HCT116 (cell line): ENCODE measurements at regions not wholly inside any gene's neighbourhood (a gene's known extent, or its start where the extent isn't known, plus 50 kb on each side); places are given as distances from the start of the nearest gene placed in this dataset.

Experiments used
- ATAC-seq: fragments of 200-7000 bp; cut with Tn5 transposase; 2 replicates; pipeline ENCODE4 v1.9.1; 2020; ENCODE audit warnings: mild to moderate bottlenecking, moderate library complexity
- BruUV-seq: library from RNA; stranded (reverse); fragments of 400-500 nt; replicated peaks from 2 replicates; lab custom pipeline; 2021; lab: Mats Ljungman, UMichigan
- CTCF ChIA-PET: fragments of 300-600 bp; sonication (Branson Sonifier 250); formaldehyde crosslinking; loops from one replicate; lab custom pipeline; 2021; ENCODE audit warnings: antibody characterized with exemption; lab: Charles Lee
- POLR2A ChIA-PET: fragments of 300-600, 350-600 bp; sonication (Branson Sonifier 250); formaldehyde crosslinking; loops from one replicate; lab custom pipeline; 2021; ENCODE audit warnings: antibody characterized with exemption; lab: Charles Lee
- RAD21 ChIA-PET, 2 experiments: fragments of 300-600 bp; sonication (Branson Sonifier 250); formaldehyde crosslinking; loops; one replicate each; lab custom pipeline; 2023; ENCODE audit warnings: low total read pairs in 2 of 2; ENCODE audit not compliant: uncharacterized antibody in 2 of 2, unreplicated experiment in 2 of 2, low non-redundant PET in 1 of 2; lab: Charles Lee
- DNase-seq: peaks from one replicate; pipeline ENCODE4 v3.0.0-alpha.2; 2010; ENCODE audit warnings: low read depth, low spot score
- H2AFZ ChIP-seq: fragments of 200-600 bp; shearing (Covaris generic), sonication (generic); 2 replicates; pipeline ENCODE4 v1.6.1; 2017; ENCODE audit warnings: low read depth, mixed run types, mixed read lengths, antibody characterized with exemption, low read length; ENCODE audit not compliant: poor library complexity, severe bottlenecking
- H3K27ac ChIP-seq: 2 replicates; pipeline ENCODE4 v1.5.1; 2012; ENCODE audit warnings: low read depth, low read length
- H3K27me3 ChIP-seq: fragments of 200-600 bp; sonication (generic); 2 replicates; pipeline ENCODE4 v1.6.1; 2016; ENCODE audit warnings: mixed run types, low read length, mixed read lengths; ENCODE audit not compliant: insufficient read depth
- H3K36me3 ChIP-seq, 2 experiments: fragments of 200-500 bp in 1 of 2; fragments of 200-600 bp in 1 of 2; sonication (Bioruptor generic) in 1 of 2; sonication (generic) in 1 of 2; 2 replicates each; pipeline versions ENCODE4 v1.5.1 to v1.6.1; 2014 to 2016; ENCODE audit warnings: low read length in 2 of 2, inconsistent platforms in 1 of 2, mixed read lengths in 1 of 2, mixed run types in 1 of 2; ENCODE audit not compliant: insufficient read depth in 2 of 2, control insufficient read depth in 1 of 2
- H3K4me1 ChIP-seq, 2 experiments: fragments of 200-600 bp in 1 of 2; sonication (generic) in 1 of 2; 2 replicates each; pipeline versions ENCODE4 v1.5.1 to v1.6.1; 2012 to 2017; ENCODE audit warnings: low read length in 2 of 2, inconsistent platforms in 1 of 2, mild to moderate bottlenecking in 1 of 2, mixed read lengths in 1 of 2, mixed run types in 1 of 2, moderate library complexity in 1 of 2; ENCODE audit not compliant: insufficient read depth in 2 of 2, control insufficient read depth in 1 of 2
- H3K4me2 ChIP-seq: fragments of 200-600 bp; sonication (generic); 2 replicates; pipeline ENCODE4 v1.6.1; 2017; ENCODE audit warnings: mixed run types, low read length, mixed read lengths
- H3K4me3 ChIP-seq, 2 experiments: fragments of 200-600 bp in 1 of 2; sonication (generic) in 1 of 2; replicated peaks in 1 of 2; 2 replicates each; pipeline ENCODE4 v1.5.1; 2011 to 2016; ENCODE audit warnings: low read length in 2 of 2, control low read depth in 1 of 2, low read depth in 1 of 2, mild to moderate bottlenecking in 1 of 2, mixed read lengths in 1 of 2, mixed run types in 1 of 2
- H3K79me2 ChIP-seq: fragments of 200-600 bp; sonication (generic); 2 replicates; pipeline ENCODE4 v1.6.1; 2017; ENCODE audit warnings: mild to moderate bottlenecking, mixed run types, low read length, moderate library complexity, mixed read lengths; ENCODE audit not compliant: insufficient read depth
- H3K9ac ChIP-seq: fragments of 200-600 bp; sonication (generic); 2 replicates; pipeline ENCODE4 v1.6.1; 2016; ENCODE audit warnings: low read length, mixed read lengths
- H3K9me2 ChIP-seq: fragments of 200-600 bp; sonication (generic), shearing (Covaris generic); 2 replicates; pipeline ENCODE4 v1.6.1; 2017; ENCODE audit warnings: mixed run types, mild to moderate bottlenecking, moderate library complexity; ENCODE audit not compliant: insufficient read depth
- H3K9me3 ChIP-seq, 2 experiments: fragments of 200-500 bp in 1 of 2; fragments of 200-600 bp in 1 of 2; sonication (Bioruptor generic) in 1 of 2; sonication (generic) in 1 of 2; 2 replicates each; pipeline ENCODE4 v1.6.1; 2014 to 2017; ENCODE audit warnings: low read length in 2 of 2, mixed read lengths in 2 of 2, inconsistent platforms in 1 of 2, low read depth in 1 of 2, mild to moderate bottlenecking in 1 of 2, mixed run types in 1 of 2, moderate library complexity in 1 of 2; ENCODE audit not compliant: control insufficient read depth in 1 of 2, insufficient read depth in 1 of 2
- H4K20me1 ChIP-seq: fragments of 200-600 bp; sonication (generic), shearing (Covaris generic); 2 replicates; pipeline ENCODE4 v1.6.1; 2017; ENCODE audit warnings: mixed run types, mild to moderate bottlenecking, moderate library complexity; ENCODE audit not compliant: insufficient read depth
- CEBPB ChIP-seq: IDR thresholded peaks from 2 replicates; pipeline ENCODE4 v1.6.1; 2012; ENCODE audit warnings: low read depth
- CTCF ChIP-seq, 3 experiments: fragments of 200-600 bp in 1 of 3; sonication (generic) in 1 of 3; IDR thresholded peaks in 2 of 3; conservative IDR thresholded peaks in 1 of 3; 2 replicates each; pipeline ENCODE4 v1.5.1; 2012 to 2017; ENCODE audit warnings: low read depth in 2 of 3, low read length in 2 of 3, antibody characterized with exemption in 1 of 3, borderline replicate concordance in 1 of 3, control low read depth in 1 of 3, mild to moderate bottlenecking in 1 of 3, mixed read lengths in 1 of 3, mixed run types in 1 of 3, moderate library complexity in 1 of 3; ENCODE audit not compliant: insufficient read depth in 1 of 3
- EGR1 ChIP-seq: IDR thresholded peaks from 2 replicates; pipeline ENCODE4 v1.6.1; 2012; ENCODE audit warnings: low read depth
- ELF1 ChIP-seq: IDR thresholded peaks from 2 replicates; pipeline ENCODE4 v1.6.1; 2012; ENCODE audit warnings: low read depth, borderline replicate concordance
- EZH2 ChIP-seq: fragments of 200-600 bp; sonication (generic); IDR thresholded peaks from 2 replicates; pipeline ENCODE4 v1.6.1; 2017; ENCODE audit warnings: antibody characterized with exemption, mixed run types
- EZH2phosphoT487 ChIP-seq: fragments of 200-600 bp; IDR thresholded peaks from 2 replicates; pipeline ENCODE4 v1.6.1; 2018; ENCODE audit warnings: antibody characterized with exemption, borderline replicate concordance
- FOSL1 ChIP-seq: IDR thresholded peaks from 2 replicates; pipeline ENCODE4 v1.6.1; 2012; ENCODE audit warnings: low read depth
- JUND ChIP-seq: IDR thresholded peaks from 2 replicates; pipeline ENCODE4 v1.6.1; 2012
- POLR2A ChIP-seq: IDR thresholded peaks from 2 replicates; pipeline ENCODE4 v1.7.0; 2011; ENCODE audit warnings: borderline replicate concordance; ENCODE audit not compliant: insufficient read depth, insufficient read length; ENCODE audit errors: extremely low read depth
- POLR2AphosphoS5 ChIP-seq: IDR thresholded peaks from 2 replicates; pipeline ENCODE4 v1.6.1; 2011; ENCODE audit warnings: mild to moderate bottlenecking, low read depth, low read length, moderate library complexity
- SIN3A ChIP-seq: IDR thresholded peaks from 2 replicates; pipeline ENCODE4 v1.6.1; 2012; ENCODE audit warnings: low read depth
- SRF ChIP-seq: IDR thresholded peaks from 2 replicates; pipeline ENCODE4 v1.6.1; 2012; ENCODE audit warnings: low read depth
- TCF7L2 ChIP-seq: IDR thresholded peaks from 2 replicates; pipeline ENCODE4 v1.7.0; 2011; ENCODE audit warnings: borderline replicate concordance, inconsistent platforms; ENCODE audit not compliant: insufficient read depth, insufficient read length; ENCODE audit errors: extremely low read depth
- YY1 ChIP-seq: IDR thresholded peaks from 2 replicates; pipeline ENCODE4 v1.6.1; 2011; ENCODE audit warnings: low read length, low read depth, moderate library complexity, mild to moderate bottlenecking; ENCODE audit not compliant: insufficient replicate concordance; ENCODE audit errors: extremely low read depth
- intact Hi-C: fragments of 100-400 bp; cut with micrococcal nuclease; formaldehyde crosslinking; loops from 2 replicates; pipeline ENCODE4 v1.10.0; 2022
- TF ChIP-seq, protein P1 (sequence below): IDR thresholded peaks from 2 replicates; pipeline ENCODE4 v1.6.1; 2011; ENCODE audit warnings: mild to moderate bottlenecking, low read length, moderate library complexity; ENCODE audit not compliant: insufficient replicate concordance; ENCODE audit errors: extremely low read depth
- TF ChIP-seq, protein P2 (sequence below): IDR thresholded peaks from 2 replicates; pipeline ENCODE4 v1.6.1; 2012

GRCh38 chr19:31501427-31502195 lies 152.4 kb upstream of the TSHZ3 start:
- TF ChIP-seq POLR2A: no peak
- no peak for TF ChIP-seq POLR2AphosphoS5
- TF ChIP-seq CTCF (IDR thresholded peaks at IDR 0.05 in 2 of 3, conservative IDR thresholded peaks at IDR 0.05 in 1 of 3; ENCODE audit: borderline replicate concordance in 1 of 3, insufficient read depth in 1 of 3, low read depth in 2 of 3, low read length in 2 of 3): no peak
- no peak for TF ChIP-seq EZH2phosphoT487
- TF ChIP-seq EZH2: no peak
- no peak for TF ChIP-seq CEBPB
- no peak for TF ChIP-seq EGR1
- no peak for TF ChIP-seq SIN3A
- TF ChIP-seq, protein P1, sequence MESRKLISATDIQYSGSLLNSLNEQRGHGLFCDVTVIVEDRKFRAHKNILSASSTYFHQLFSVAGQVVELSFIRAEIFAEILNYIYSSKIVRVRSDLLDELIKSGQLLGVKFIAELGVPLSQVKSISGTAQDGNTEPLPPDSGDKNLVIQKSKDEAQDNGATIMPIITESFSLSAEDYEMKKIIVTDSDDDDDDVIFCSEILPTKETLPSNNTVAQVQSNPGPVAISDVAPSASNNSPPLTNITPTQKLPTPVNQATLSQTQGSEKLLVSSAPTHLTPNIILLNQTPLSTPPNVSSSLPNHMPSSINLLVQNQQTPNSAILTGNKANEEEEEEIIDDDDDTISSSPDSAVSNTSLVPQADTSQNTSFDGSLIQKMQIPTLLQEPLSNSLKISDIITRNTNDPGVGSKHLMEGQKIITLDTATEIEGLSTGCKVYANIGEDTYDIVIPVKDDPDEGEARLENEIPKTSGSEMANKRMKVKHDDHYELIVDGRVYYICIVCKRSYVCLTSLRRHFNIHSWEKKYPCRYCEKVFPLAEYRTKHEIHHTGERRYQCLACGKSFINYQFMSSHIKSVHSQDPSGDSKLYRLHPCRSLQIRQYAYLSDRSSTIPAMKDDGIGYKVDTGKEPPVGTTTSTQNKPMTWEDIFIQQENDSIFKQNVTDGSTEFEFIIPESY: no peak
- TF ChIP-seq YY1: no peak
- TF ChIP-seq ELF1: no peak
- TF ChIP-seq, protein P2, sequence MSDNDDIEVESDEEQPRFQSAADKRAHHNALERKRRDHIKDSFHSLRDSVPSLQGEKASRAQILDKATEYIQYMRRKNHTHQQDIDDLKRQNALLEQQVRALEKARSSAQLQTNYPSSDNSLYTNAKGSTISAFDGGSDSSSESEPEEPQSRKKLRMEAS: no peak
- TF ChIP-seq JUND: no peak
- TF ChIP-seq FOSL1: no peak
- TF ChIP-seq TCF7L2: no peak
- no peak for TF ChIP-seq SRF
- TF ChIP-seq, all 23 proteins: peak for 0
- intact Hi-C loops: no loop called here
- H3K27me3 ChIP-seq: no peaks in the 10 kb centered on the region
- no TSS peak for BruUV-seq
- H3K9ac ChIP-seq: no peak overlapping the region
- H2AFZ ChIP-seq: no peak overlapping the region
- H3K4me3 ChIP-seq: no peak overlapping the region
- H3K27ac ChIP-seq: no peak overlapping the region
- no peak overlapping the region for H3K4me2 ChIP-seq
- H3K36me3 ChIP-seq: no peaks in the 10 kb centered on the region
- peaks cover 9 to 32% of the 10 kb centered on the region in 2 experiments; a peak in 2 of 4 replicates for H3K9me3 ChIP-seq
- ChIA-PET POLR2A (no interaction called here), RAD21 (no interaction called here), CTCF (no interaction called here)
- H3K9me2 ChIP-seq: no peaks in the 10 kb centered on the region
- H4K20me1 ChIP-seq: no peaks in the 10 kb centered on the region
- ATAC-seq (no peak), DNase-seq (no peak)
- H3K4me1 ChIP-seq: no peaks in the 10 kb centered on the region
- H3K79me2 ChIP-seq: no peaks in the 10 kb centered on the region
